ENCODE measurements at regions not wholly inside any gene's neighbourhood (a gene's known extent, or its start where the extent isn't known, plus 50 kb on each side); places are given as distances from the start of the nearest gene placed in this dataset.

GRCh38 chr17:13735444-13735843 lies 133.7 kb upstream of the HS3ST3A1 start:
- TF ChIP-seq CTCF (conservative IDR thresholded peaks at IDR 0.05; ENCODE audit: control insufficient read depth, insufficient read depth, low read depth, low read length), result peak; percentile 16
- peak; percentile 76 for DNase-seq (ENCODE audit: low read depth)
- no peak overlapping the region for H3K4me3 ChIP-seq (ENCODE audit: control insufficient read depth, low read depth, low read length)

DNA sequence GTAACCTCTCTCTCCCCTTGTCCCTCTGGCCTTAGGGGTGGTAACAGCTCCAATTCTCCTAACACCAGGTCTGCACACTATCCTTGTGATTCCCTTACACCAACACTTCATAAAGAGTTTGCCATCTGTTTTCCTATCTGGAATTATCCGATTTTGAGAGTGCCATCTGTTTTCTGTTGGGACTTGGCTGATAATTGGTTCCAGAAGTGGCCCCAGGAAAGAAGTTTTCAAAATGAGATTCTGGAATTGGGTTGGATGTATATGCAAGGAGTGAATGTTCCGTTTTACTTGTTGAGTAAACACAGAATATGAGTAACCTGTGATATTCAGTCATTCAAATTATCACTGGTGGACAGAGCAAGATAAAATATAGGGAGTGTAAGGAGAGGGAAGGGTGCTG lies 134.1 kb upstream of the HS3ST3A1 start:
- TF ChIP-seq CTCF (conservative IDR thresholded peaks at IDR 0.05; ENCODE audit: control insufficient read depth, insufficient read depth, low read depth, low read length), result no peak
- peak; percentile 79 for DNase-seq (ENCODE audit: low read depth)
- no peak overlapping the region for H3K4me3 ChIP-seq (ENCODE audit: control insufficient read depth, low read depth, low read length)

GRCh38 chr17:13736916-13737315 lies 135.2 kb upstream of the HS3ST3A1 start:
- TF ChIP-seq CTCF (conservative IDR thresholded peaks at IDR 0.05; ENCODE audit: control insufficient read depth, insufficient read depth, low read depth, low read length), result no peak
- DNase-seq (ENCODE audit: low read depth), result peak; percentile 88
- no peak overlapping the region for H3K4me3 ChIP-seq (ENCODE audit: control insufficient read depth, low read depth, low read length)

DNA sequence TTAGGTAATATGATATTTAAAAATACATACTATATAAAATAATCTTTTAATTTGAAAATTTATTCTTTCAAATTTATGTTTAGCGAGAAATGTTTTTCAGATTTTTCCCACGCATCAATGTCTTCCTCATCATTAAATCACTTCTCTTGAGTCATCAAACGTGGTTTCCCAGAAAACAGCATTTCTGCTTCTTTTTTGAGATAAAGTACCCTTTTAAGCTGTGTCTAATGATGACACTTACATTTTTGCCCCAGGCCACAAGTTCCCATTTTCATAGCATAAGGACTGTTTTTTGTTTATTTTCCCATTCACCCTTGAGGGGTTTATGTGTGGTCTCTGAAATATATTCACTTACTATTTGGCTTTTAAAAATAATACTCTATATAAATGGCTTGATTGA lies 139.0 kb upstream of the HS3ST3A1 start:
- DNase-seq (ENCODE audit: low read depth), result peak; percentile 44
- H3K4me3 ChIP-seq (ENCODE audit: control insufficient read depth, low read depth, low read length), result no peak overlapping the region

GRCh38 chr17:13741744-13742143 lies 140.0 kb upstream of the HS3ST3A1 start:
- DNase-seq (ENCODE audit: low read depth), result no peak
- no peak for TF ChIP-seq CTCF (conservative IDR thresholded peaks at IDR 0.05; ENCODE audit: control insufficient read depth, insufficient read depth, low read depth, low read length)
- no peak overlapping the region for H3K4me3 ChIP-seq (ENCODE audit: control insufficient read depth, low read depth, low read length)

More for the DNA sequence above, 139.0 kb upstream of the HS3ST3A1 start:
- TF ChIP-seq CTCF (conservative IDR thresholded peaks at IDR 0.05; ENCODE audit: control insufficient read depth, insufficient read depth, low read depth, low read length), result no peak

DNA sequence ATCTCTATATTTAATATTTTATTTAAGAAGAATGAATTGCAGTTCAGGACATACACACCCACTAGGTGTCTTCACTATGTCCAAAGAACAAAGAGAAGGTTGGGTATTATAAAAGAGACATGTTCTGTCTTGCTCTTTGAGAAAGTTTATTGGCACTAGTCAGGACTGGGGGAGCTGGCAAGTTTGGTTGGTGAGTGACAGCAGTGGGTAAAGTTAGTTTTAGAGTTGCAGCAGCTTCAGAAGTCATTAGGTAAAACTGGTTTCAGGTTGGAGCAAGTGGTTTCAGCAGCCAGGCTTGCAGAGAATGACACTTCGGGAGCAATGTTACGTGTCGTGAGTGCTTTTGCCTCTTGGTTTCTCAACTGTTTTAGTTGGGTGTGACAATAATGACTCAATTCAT lies 142.2 kb upstream of the HS3ST3A1 start:
- TF ChIP-seq CTCF (conservative IDR thresholded peaks at IDR 0.05; ENCODE audit: control insufficient read depth, insufficient read depth, low read depth, low read length), result no peak

DNA sequence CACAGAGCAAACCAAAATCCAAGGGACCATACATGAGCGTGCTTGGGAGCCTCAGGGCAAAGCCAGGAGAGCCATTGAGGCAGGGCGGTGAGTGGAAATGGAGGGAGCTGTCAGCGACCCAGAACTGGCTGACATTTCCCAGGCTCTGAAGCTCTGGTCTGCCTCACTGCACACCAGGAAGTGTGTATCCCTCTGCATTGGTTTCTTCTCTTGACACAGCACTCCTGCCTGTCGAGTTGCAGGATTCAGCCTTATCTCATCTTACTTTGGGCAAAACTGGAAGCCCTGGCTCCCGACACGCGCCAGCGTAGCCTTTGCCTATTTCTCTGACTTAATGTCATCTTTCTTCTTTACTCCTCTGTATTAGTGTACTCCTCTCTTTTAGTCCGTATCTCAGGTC lies 144.7 kb upstream of the HS3ST3A1 start:
- DNase-seq (ENCODE audit: low read depth), result no peak
- no peak overlapping the region for H3K4me3 ChIP-seq (ENCODE audit: control insufficient read depth, low read depth, low read length)
- no peak for TF ChIP-seq CTCF (conservative IDR thresholded peaks at IDR 0.05; ENCODE audit: control insufficient read depth, insufficient read depth, low read depth, low read length)

More for the DNA sequence above, 142.2 kb upstream of the HS3ST3A1 start:
- no peak overlapping the region for H3K4me3 ChIP-seq (ENCODE audit: control insufficient read depth, low read depth, low read length)
- no peak for DNase-seq (ENCODE audit: low read depth)

All from fibroblast of mammary gland (primary cell).